GM19193 (cell line): ENCODE measurements at regions not wholly inside any gene's neighbourhood (a gene's known extent, or its start where the extent isn't known, plus 50 kb on each side); places are given as distances from the start of the nearest gene placed in this dataset.

Source experiments
- POLR2A ChIP-seq: IDR thresholded peaks from 4 replicates; pipeline ENCODE4 v1.6.1; 2011; ENCODE audit not compliant: insufficient read depth, insufficient read length; ENCODE audit errors: extremely low read depth

GRCh38 chr6:6940031-6941025, 167.4 kb upstream of the RREB1 start:
- TF ChIP-seq POLR2A: no peak

GRCh38 chr6:6941201-6941600, 166.6 kb upstream of the RREB1 start:
- no peak for TF ChIP-seq POLR2A

GRCh38 chr6:6942091-6942490, 165.7 kb upstream of the RREB1 start:
- no peak for TF ChIP-seq POLR2A

- no peak for TF ChIP-seq POLR2A
Measured at GRCh38 chr6:6942831-6943230, 164.9 kb upstream of the RREB1 start.

- TF ChIP-seq POLR2A: no peak
Measured at GRCh38 chr6:6943421-6943820, 164.3 kb upstream of the RREB1 start.

- TF ChIP-seq POLR2A: no peak
Measured at GRCh38 chr6:6946206-6947155, 161.3 kb upstream of the RREB1 start.

GRCh38 chr6:6950373-6951145, 157.2 kb upstream of the RREB1 start:
- TF ChIP-seq POLR2A: no peak

- no peak for TF ChIP-seq POLR2A
Measured at GRCh38 chr6:6951355-6951754, 156.4 kb upstream of the RREB1 start.

GRCh38 chr6:6952484-6952883, 155.3 kb upstream of the RREB1 start:
- TF ChIP-seq POLR2A: no peak

- TF ChIP-seq POLR2A: no peak
Measured at GRCh38 chr6:6960571-6961251, 147.1 kb upstream of the RREB1 start.

- no peak for TF ChIP-seq POLR2A
Measured at GRCh38 chr6:6962086-6962485, 145.7 kb upstream of the RREB1 start.

GRCh38 chr6:6962699-6963098, 145.1 kb upstream of the RREB1 start:
- no peak for TF ChIP-seq POLR2A

- no peak for TF ChIP-seq POLR2A
Measured at GRCh38 chr6:6964675-6965074, 143.1 kb upstream of the RREB1 start.

GRCh38 chr6:6966127-6966526, 141.6 kb upstream of the RREB1 start:
- TF ChIP-seq POLR2A: no peak

GRCh38 chr6:6966569-6966968, 141.2 kb upstream of the RREB1 start:
- no peak for TF ChIP-seq POLR2A

- no peak for TF ChIP-seq POLR2A
Measured at GRCh38 chr6:6968357-6968730, 139.4 kb upstream of the RREB1 start.
